ENCODE measurements at regions not wholly inside any gene's neighbourhood (a gene's known extent, or its start where the extent isn't known, plus 50 kb on each side); places are given as distances from the start of the nearest gene placed in this dataset.
"Not testable (repeated sequence)": the region's sequence is repeated elsewhere in the genome, so short reads cannot be mapped to it uniquely, and the experiment has no call there.

- DNase-seq = no peak
These were observed 1254.9 kb upstream of the LRRN3 start for GRCh38 chr7:109836016-109836415.

- no peak for DNase-seq
These were observed 1248.5 kb upstream of the LRRN3 start for GRCh38 chr7:109842386-109842785.

- peak; percentile 1 for DNase-seq
These were observed 1246.6 kb upstream of the LRRN3 start for GRCh38 chr7:109844362-109844761.

- DNase-seq = no peak
These were observed 1226.7 kb upstream of the LRRN3 start for GRCh38 chr7:109864230-109864629.

GRCh38 chr7:109868215-109868860, 1222.6 kb upstream of the LRRN3 start:
- DNase-seq = no peak

GRCh38 chr7:109873296-109873695, 1217.6 kb upstream of the LRRN3 start:
- DNase-seq = no peak

GRCh38 chr7:109879287-109879828, 1211.6 kb upstream of the LRRN3 start:
- no peak for DNase-seq

- no peak for DNase-seq
These were observed 1200.3 kb upstream of the LRRN3 start for GRCh38 chr7:109890622-109891021.

GRCh38 chr7:109893231-109893630, 1197.7 kb upstream of the LRRN3 start:
- DNase-seq = no peak

- DNase-seq = no peak
These were observed 1195.4 kb upstream of the LRRN3 start for GRCh38 chr7:109895536-109895935.

- no peak for DNase-seq
These were observed 1189.0 kb upstream of the LRRN3 start for GRCh38 chr7:109901926-109902325.

- DNase-seq = not testable (repeated sequence)
These were observed 1185.4 kb upstream of the LRRN3 start for GRCh38 chr7:109905368-109906065.

GRCh38 chr7:109915670-109916069, 1175.3 kb upstream of the LRRN3 start:
- DNase-seq = no peak

GRCh38 chr7:109926738-109927137, 1164.2 kb upstream of the LRRN3 start:
- DNase-seq = no peak

GRCh38 chr7:109930049-109930448, 1160.9 kb upstream of the LRRN3 start:
- no peak for DNase-seq

- DNase-seq = no peak
These were observed 1151.7 kb upstream of the LRRN3 start for GRCh38 chr7:109939207-109939606.

- DNase-seq = no peak
These were observed 1145.0 kb upstream of the LRRN3 start for GRCh38 chr7:109945820-109946518.

GRCh38 chr7:109950256-109950655, 1140.7 kb upstream of the LRRN3 start:
- DNase-seq = no peak

- DNase-seq = no peak
These were observed 1139.9 kb upstream of the LRRN3 start for GRCh38 chr7:109950821-109951564.

- DNase-seq = no peak
These were observed 1139.4 kb upstream of the LRRN3 start for GRCh38 chr7:109951565-109951928.

GRCh38 chr7:109955986-109956385, 1134.9 kb upstream of the LRRN3 start:
- DNase-seq = no peak

GRCh38 chr7:109956916-109957315, 1134.0 kb upstream of the LRRN3 start:
- no peak for DNase-seq

- no peak for DNase-seq
These were observed 1127.2 kb upstream of the LRRN3 start for GRCh38 chr7:109963741-109964140.

Data from activated CD4-positive, alpha-beta T cell treated with anti-CD3 and anti-CD28 coated beads, Interleukin-2, amount 50 U/mL, for 16 hours (primary cell).